Heart right ventricle (tissue), 16 donors: ENCODE measurements at regions not wholly inside any gene's neighbourhood (a gene's known extent, or its start where the extent isn't known, plus 50 kb on each side); places are given as distances from the start of the nearest gene placed in this dataset.

Experiments used
- ATAC-seq, 8 donors: fragments of 200-7000 bp; cut with Tn5 transposase; one replicate each; pipeline ENCODE4 v1.9.1; 2020; ENCODE audit warnings: mild to moderate bottlenecking in 8 of 8, moderate library complexity in 8 of 8, moderate number of reproducible peaks in 1 of 8
- DNase-seq, 2 donors: peaks; one replicate each; pipeline ENCODE4 v3.0.0-alpha.2; 2020
- H3K27ac ChIP-seq, 10 donors: fragments of 200-600 bp; sonication (generic) in 2 of 10; one replicate each; pipeline versions ENCODE4 v1.5.0 to v1.8.0; 2020 to 2022; ENCODE audit warnings: mild to moderate bottlenecking in 3 of 10
- H3K27me3 ChIP-seq, 7 donors: fragments of 200-600 bp; one replicate each; pipeline ENCODE4 v1.8.0; 2021 to 2022; ENCODE audit warnings: mild to moderate bottlenecking in 2 of 7
- H3K36me3 ChIP-seq, 9 donors: fragments of 200-600 bp; sonication (generic) in 1 of 9; one replicate each; pipeline versions ENCODE4 v1.5.0 to v1.8.0; 2020 to 2022; ENCODE audit warnings: mild to moderate bottlenecking in 2 of 9
- H3K4me1 ChIP-seq, 9 donors: fragments of 200-600 bp; sonication (generic) in 1 of 9; one replicate each; pipeline versions ENCODE4 v1.5.0 to v1.8.0; 2020 to 2022; ENCODE audit warnings: mild to moderate bottlenecking in 4 of 9
- H3K4me3 ChIP-seq, 10 donors: fragments of 200-600 bp; sonication (generic) in 2 of 10; one replicate each; pipeline versions ENCODE4 v1.5.0 to v1.8.0; 2020 to 2022; ENCODE audit warnings: mild to moderate bottlenecking in 7 of 10, moderate library complexity in 2 of 10
- H3K9me3 ChIP-seq, 11 donors: fragments of 200-600 bp in 10 of 11; sonication (generic) in 2 of 11; one replicate each; pipeline versions ENCODE4 v1.5.0 to v1.8.0; 2013 to 2022; ENCODE audit warnings: mild to moderate bottlenecking in 2 of 11, control low read depth in 1 of 11, moderate library complexity in 1 of 11
- CTCF ChIP-seq, 9 donors: fragments of 200-600 bp; sonication (generic) in 2 of 9; IDR thresholded peaks; one replicate each; pipeline versions ENCODE4 v1.5.0 to v1.8.0; 2021 to 2022; ENCODE audit warnings: antibody characterized with exemption in 9 of 9, mild to moderate bottlenecking in 5 of 9, moderate library complexity in 1 of 9
- WGBS, 2 donors: extraction: QIAGEN DNeasy Blood & Tissue Kit; methylation state at CpG; one replicate each; pipeline ENCODE4 v1.1.7; 2013; ENCODE audit warnings: inconsistent platforms in 1 of 2; 5-methylcytosine and 5-hydroxymethylcytosine counted together
- intact Hi-C, 10 donors: fragments of 100-400 bp; cut with DNase I; formaldehyde crosslinking; loops; one replicate each; pipeline versions ENCODE4 v1.11.1 to v1.14.2; 2022
- donor health status: Arrhythmogenic right ventricular cardiomyopathy.
- donor health status: ischemic (EF 13 %, LVEDD 7.1; RV severe dilation, severe dysfunction).
- donor health status: healthy with polysubstance abuse.
- donor health status: DM: no; HTN: yes; CAD: no.
- donor health status: DM: no; HTN: no; CAD: no.
- donor health status: ischemic (EF 25% LVEDD 6.9; RV normal size, moderate dysfunction).
- donor health status: ischemic (EF 25% LVEDD 5.7; RV mildly dilated, moderate dysfunction).
- donor health status: healthy.
- donor health status: DM: yes; HTN: yes; CAD: no.
- donor health status: Ischemic cardiomyopathy.
- donor health status: ischemic (EF 35%, LVEDD 5.7; RV mildly dilated, moderate dysfunction).
- donor health status: nonischemic (EF 11% LVEDD 7.7; RV severe dilation, severe dysfunction).
- donor health status: DM: yes; HTN: yes; CAD: no.
- donor health status: PGD.
- donor health status: ischemic (EF 29% LVEDD 5.4; RV normal size, mild dysfunction).
- donor health status: nonischemic (EF 23%, LVEDD 6.1; RV moderate dilation, normal function).

- WGBS, 2 donors = 73 to 88% methylated on average over 4 of the region's 4 CpGs
Observed at GRCh38 chr2:126748188-126748760, 92.3 kb downstream of the GYPC start.

GRCh38 chr2:126748929-126749518 is 93.1 kb downstream of the GYPC start:
- H3K4me3 ChIP-seq = no peak overlapping the region
- H3K36me3 ChIP-seq = no peaks in the 10 kb centered on the region
- H3K27ac ChIP-seq = no peak overlapping the region
- 85 to 91% methylated on average over 9 of the region's 9 CpGs for WGBS, 2 donors
- ATAC-seq (no peak), DNase-seq (no peak)
- no peaks in the 10 kb centered on the region for H3K9me3 ChIP-seq
- peaks cover 0 to 8% (median 0%) of the 10 kb centered on the region in 9 donors for H3K4me1 ChIP-seq
- intact Hi-C loops = no loop called here
- H3K27me3 ChIP-seq = no peaks in the 10 kb centered on the region
- no peak for TF ChIP-seq CTCF (IDR thresholded peaks at IDR 0.05)

More at GRCh38 chr2:126748188-126748760, 92.3 kb downstream of the GYPC start:
- no peak overlapping the region for H3K4me3 ChIP-seq
- no peak overlapping the region for H3K27ac ChIP-seq
- no peak for DNase-seq
- H3K9me3 ChIP-seq = peaks cover 0 to under 1% (median 0%) of the 10 kb centered on the region in 11 donors
- H3K4me1 ChIP-seq = peaks cover 0 to 13% (median 0%) of the 10 kb centered on the region in 9 donors
- no peaks in the 10 kb centered on the region for H3K36me3 ChIP-seq
- no peak for ATAC-seq
- intact Hi-C loops = no loop called here
- TF ChIP-seq CTCF (IDR thresholded peaks at IDR 0.05) = no peak
- no peaks in the 10 kb centered on the region for H3K27me3 ChIP-seq

- Histone ChIP-seq H3K27ac (no peak overlapping the region), H3K36me3 (no peaks in the 10 kb centered on the region), H3K4me1 (peaks cover 0 to 3% (median 0%) of the 10 kb centered on the region in 9 donors), H3K4me3 (no peak overlapping the region), H3K27me3 (no peaks in the 10 kb centered on the region), H3K9me3 (no peaks in the 10 kb centered on the region)
- peak in 4 of 8 donors; percentile 49 to 64 (median 62) for ATAC-seq
- peak in 7 of 9 donors; percentile 22 to 52 (median 38) for TF ChIP-seq CTCF (IDR thresholded peaks at IDR 0.05)
- intact Hi-C loops = no loop called here
- DNase-seq = peak in 1 of 2 donors; percentile 22
- WGBS, 2 donors = 66 to 70% methylated on average over 1 of the region's 1 CpG
Observed at GRCh38 chr2:126749537-126749936, 93.6 kb downstream of the GYPC start.

GRCh38 chr2:126750506-126750905 is 94.5 kb downstream of the GYPC start:
- ATAC-seq (no peak), DNase-seq (no peak)
- Histone ChIP-seq H3K4me3 (no peak overlapping the region), H3K27ac (no peak overlapping the region), H3K4me1 (no peaks in the 10 kb centered on the region), H3K27me3 (no peaks in the 10 kb centered on the region), H3K36me3 (no peaks in the 10 kb centered on the region), H3K9me3 (peaks cover 0 to under 1% (median 0%) of the 10 kb centered on the region in 11 donors)
- 97% methylated on average over 4 of the region's 4 CpGs for WGBS, 2 donors
- TF ChIP-seq CTCF (IDR thresholded peaks at IDR 0.05) = no peak
- intact Hi-C loops = no loop called here
